Prostate gland (tissue), 2 donors: ENCODE measurements at regions not wholly inside any gene's neighbourhood (a gene's known extent, or its start where the extent isn't known, plus 50 kb on each side); places are given as distances from the start of the nearest gene placed in this dataset.
"Not testable (repeated sequence)": the region's sequence is repeated elsewhere in the genome, so short reads cannot be mapped to it uniquely, and the experiment has no call there.

Source experiments
- DNase-seq: peaks from one replicate; pipeline ENCODE4 v3.0.0-alpha.2; 2019; ENCODE audit warnings: low spot score
- H3K27ac ChIP-seq, 2 donors: fragments of 200-600 bp; sonication (generic); 2 replicates each; pipeline ENCODE4 v1.5.1; 2017 to 2019
- H3K27me3 ChIP-seq: fragments of 200-600 bp; sonication (generic); replicated peaks from 2 replicates; pipeline ENCODE4 v1.5.1; 2019; ENCODE audit not compliant: insufficient read depth
- H3K36me3 ChIP-seq, 2 donors: fragments of 200-600 bp; sonication (generic); 1 replicate in 1 of 2; 2 replicates in 1 of 2; pipeline versions ENCODE4 v1.5.1 to v1.8.1; 2017 to 2019
- H3K4me1 ChIP-seq: fragments of 200-600 bp; sonication (generic); replicated peaks from 2 replicates; pipeline ENCODE4 v1.5.1; 2019
- H3K4me3 ChIP-seq, 2 donors: fragments of 200-600 bp; sonication (generic); 2 replicates each; pipeline ENCODE4 v1.5.1; 2017 to 2019
- H3K9me3 ChIP-seq: fragments of 200-600 bp; sonication (generic); 2 replicates; pipeline ENCODE4 v1.5.1; 2017
- POLR2A ChIP-seq: fragments of 450-650 bp; IDR thresholded peaks from one replicate; pipeline ENCODE4 v1.6.1; 2016; ENCODE audit warnings: antibody characterized with exemption, mild to moderate bottlenecking
- POLR2AphosphoS5 ChIP-seq: sonication (generic); formaldehyde crosslinking; IDR thresholded peaks from one replicate; pipeline ENCODE4 v1.6.1; 2017; ENCODE audit warnings: antibody characterized with exemption
- WGBS: methylation state at CpG from one replicate; pipeline ENCODE4 v1.1.5; 2018; 5-methylcytosine and 5-hydroxymethylcytosine counted together
- intact Hi-C: fragments of 100-400 bp; cut with DNase I; formaldehyde crosslinking; loops from one replicate; pipeline ENCODE4 v1.14.2; 2022
- TF ChIP-seq, protein P1 (sequence below), 4 experiments: fragments of 200-600 bp in 2 of 4; fragments of 450-650 bp in 2 of 4; sonication (generic) in 2 of 4; IDR thresholded peaks; 1 replicate in 3 of 4; 2 replicates in 1 of 4; pipeline ENCODE4 v1.5.1; 2016 to 2019; ENCODE audit warnings: antibody characterized with exemption in 4 of 4, mild to moderate bottlenecking in 2 of 4, moderate library complexity in 2 of 4

DNA sequence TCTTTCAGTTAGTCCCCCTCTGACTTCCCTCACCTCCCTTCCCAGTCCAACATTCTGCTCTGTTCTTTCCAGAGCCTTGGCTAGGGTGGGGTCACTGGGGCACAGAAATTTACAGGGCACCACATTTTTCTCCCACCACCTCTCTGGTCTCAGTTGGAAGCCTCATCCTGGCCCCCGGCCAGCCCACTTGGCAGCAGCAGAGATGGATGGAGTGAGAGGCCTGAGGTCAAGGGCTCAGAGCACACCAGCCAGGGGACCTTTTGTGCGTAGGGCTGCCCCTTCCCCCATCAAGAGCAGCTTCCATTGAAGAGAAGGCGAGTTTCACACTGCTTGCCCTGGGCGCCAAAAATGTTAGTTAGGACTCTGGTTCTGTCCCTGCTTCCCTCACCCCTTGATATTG, 230.9 kb downstream of the SOX3 start:
- H3K36me3 ChIP-seq = no peaks in the 10 kb centered on the region
- no peaks in the 10 kb centered on the region for H3K27me3 ChIP-seq
- no peak overlapping the region for H3K27ac ChIP-seq
- H3K9me3 ChIP-seq = no peaks in the 10 kb centered on the region
- H3K4me1 ChIP-seq = no peaks in the 10 kb centered on the region
- no peak overlapping the region for H3K4me3 ChIP-seq
- intact Hi-C loops = no loop called here
- 81% methylated on average over 4 of the region's 4 CpGs for WGBS
- TF ChIP-seq POLR2AphosphoS5 (no peak), POLR2A (no peak)
- TF ChIP-seq, protein P1, sequence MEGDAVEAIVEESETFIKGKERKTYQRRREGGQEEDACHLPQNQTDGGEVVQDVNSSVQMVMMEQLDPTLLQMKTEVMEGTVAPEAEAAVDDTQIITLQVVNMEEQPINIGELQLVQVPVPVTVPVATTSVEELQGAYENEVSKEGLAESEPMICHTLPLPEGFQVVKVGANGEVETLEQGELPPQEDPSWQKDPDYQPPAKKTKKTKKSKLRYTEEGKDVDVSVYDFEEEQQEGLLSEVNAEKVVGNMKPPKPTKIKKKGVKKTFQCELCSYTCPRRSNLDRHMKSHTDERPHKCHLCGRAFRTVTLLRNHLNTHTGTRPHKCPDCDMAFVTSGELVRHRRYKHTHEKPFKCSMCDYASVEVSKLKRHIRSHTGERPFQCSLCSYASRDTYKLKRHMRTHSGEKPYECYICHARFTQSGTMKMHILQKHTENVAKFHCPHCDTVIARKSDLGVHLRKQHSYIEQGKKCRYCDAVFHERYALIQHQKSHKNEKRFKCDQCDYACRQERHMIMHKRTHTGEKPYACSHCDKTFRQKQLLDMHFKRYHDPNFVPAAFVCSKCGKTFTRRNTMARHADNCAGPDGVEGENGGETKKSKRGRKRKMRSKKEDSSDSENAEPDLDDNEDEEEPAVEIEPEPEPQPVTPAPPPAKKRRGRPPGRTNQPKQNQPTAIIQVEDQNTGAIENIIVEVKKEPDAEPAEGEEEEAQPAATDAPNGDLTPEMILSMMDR (IDR thresholded peaks at IDR 0.05) = no peak
- DNase-seq = no peak

DNA sequence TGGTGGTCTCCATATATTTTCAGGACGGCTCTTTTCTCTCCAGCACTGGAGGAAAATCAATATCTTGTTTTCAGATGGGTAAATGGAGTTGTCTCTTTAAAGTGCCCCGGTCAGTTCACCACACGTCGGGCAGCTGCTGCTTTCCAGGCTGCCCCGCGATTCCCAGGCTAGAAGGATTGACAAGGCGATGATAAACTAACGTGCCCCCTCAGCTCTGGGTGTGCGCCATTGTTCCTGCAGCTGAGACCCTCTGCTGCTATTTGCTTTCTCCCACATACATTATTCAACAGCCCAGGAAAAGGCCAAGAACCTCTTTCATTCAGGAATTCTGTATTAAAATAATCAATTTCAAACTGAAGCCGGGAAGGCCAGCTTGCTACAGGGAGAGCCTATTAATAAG, 254.5 kb downstream of the SOX3 start:
- Histone ChIP-seq H3K36me3 (no peaks in the 10 kb centered on the region), H3K4me3 (no peak overlapping the region), H3K4me1 (no peaks in the 10 kb centered on the region), H3K27ac (no peak overlapping the region), H3K9me3 (no peaks in the 10 kb centered on the region), H3K27me3 (no peaks in the 10 kb centered on the region)
- intact Hi-C loops = no loop called here
- DNase-seq = no peak
- TF ChIP-seq POLR2A (no peak), POLR2AphosphoS5 (no peak)
- 55% methylated on average over 10 of the region's 10 CpGs for WGBS

DNA sequence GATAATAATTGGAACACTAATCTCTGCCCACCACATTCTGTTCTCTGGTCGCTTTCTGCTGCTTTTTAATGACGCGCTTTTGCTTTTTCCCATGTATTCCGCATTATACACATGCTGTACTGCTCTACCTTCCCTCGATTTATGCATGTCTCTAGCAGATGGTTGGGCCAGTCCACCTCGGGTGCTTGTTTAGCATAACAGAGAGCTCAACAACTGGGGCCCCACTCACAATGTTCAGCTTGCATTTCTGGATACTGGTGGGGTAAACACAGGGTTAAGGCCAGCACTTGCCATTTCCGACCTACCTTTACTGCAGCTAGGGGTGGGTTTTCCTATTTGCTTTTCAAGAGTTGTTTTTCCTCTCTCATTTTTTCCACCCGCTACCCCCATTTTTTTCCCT, 255.8 kb downstream of the SOX3 start:
- TF ChIP-seq, protein P1 (IDR thresholded peaks at IDR 0.05) = no peak
- TF ChIP-seq POLR2A (no peak), POLR2AphosphoS5 (no peak)
- no peaks in the 10 kb centered on the region for H3K9me3 ChIP-seq
- 55% methylated on average over 8 of the region's 8 CpGs for WGBS
- H3K27ac ChIP-seq = no peak overlapping the region
- intact Hi-C loops = no loop called here
- no peaks in the 10 kb centered on the region for H3K4me1 ChIP-seq
- H3K36me3 ChIP-seq = no peaks in the 10 kb centered on the region
- DNase-seq = no peak
- H3K4me3 ChIP-seq = no peak overlapping the region
- H3K27me3 ChIP-seq = no peaks in the 10 kb centered on the region

DNA sequence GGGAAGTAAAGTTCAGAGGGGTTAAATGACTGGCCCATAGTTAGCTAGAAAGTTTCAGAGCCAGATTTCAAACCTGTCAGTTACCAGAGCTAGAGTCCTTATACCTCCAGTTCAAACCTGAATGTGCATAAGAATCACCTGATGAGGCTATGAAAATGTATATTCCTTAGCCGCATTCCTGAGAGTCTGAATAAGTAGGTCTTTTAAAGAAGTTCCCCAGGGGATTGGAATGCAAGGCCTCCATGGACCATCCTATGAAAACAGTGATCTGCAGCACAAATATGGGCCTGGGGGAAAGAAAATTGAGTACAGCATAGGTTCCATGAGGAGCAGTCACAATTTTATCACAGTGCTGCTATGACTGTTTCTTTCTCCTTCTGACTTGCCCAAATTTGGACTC, 263.9 kb upstream of the CXorf66 start:
- Histone ChIP-seq H3K27ac (no peak overlapping the region), H3K36me3 (no peaks in the 10 kb centered on the region), H3K27me3 (no peaks in the 10 kb centered on the region), H3K4me3 (no peak overlapping the region), H3K4me1 (no peaks in the 10 kb centered on the region), H3K9me3 (no peaks in the 10 kb centered on the region)
- 43% methylated on average over 1 of the region's 1 CpG for WGBS
- no peak for DNase-seq
- intact Hi-C loops = no loop called here
- TF ChIP-seq, protein P1 (IDR thresholded peaks at IDR 0.05) = no peak
- TF ChIP-seq POLR2A = no peak

DNA sequence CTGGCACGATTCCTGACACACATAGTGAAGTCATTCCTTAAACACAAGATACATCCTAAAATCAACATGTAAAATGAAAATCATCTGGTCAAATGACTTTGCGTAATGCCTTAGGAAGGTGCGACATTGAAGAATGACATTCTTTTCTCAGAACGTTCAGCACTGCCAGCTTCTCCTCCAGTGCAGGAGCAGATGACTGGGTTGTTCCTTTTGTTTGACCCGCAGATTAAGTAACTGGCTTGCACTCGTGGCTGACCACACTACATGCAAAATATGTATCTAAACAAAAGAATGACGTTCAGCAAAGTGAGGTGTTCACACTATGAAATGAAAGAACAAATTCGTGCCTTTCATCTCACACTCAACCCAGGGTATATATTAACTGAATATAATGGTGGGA, 260.7 kb upstream of the CXorf66 start:
- H3K36me3 ChIP-seq, H3K9me3 ChIP-seq, H3K4me3 ChIP-seq, intact Hi-C loops, H3K27ac ChIP-seq, DNase-seq, H3K27me3 ChIP-seq, H3K4me1 ChIP-seq: not testable (repeated sequence)
- WGBS = 69% methylated on average over 8 of the region's 8 CpGs

DNA sequence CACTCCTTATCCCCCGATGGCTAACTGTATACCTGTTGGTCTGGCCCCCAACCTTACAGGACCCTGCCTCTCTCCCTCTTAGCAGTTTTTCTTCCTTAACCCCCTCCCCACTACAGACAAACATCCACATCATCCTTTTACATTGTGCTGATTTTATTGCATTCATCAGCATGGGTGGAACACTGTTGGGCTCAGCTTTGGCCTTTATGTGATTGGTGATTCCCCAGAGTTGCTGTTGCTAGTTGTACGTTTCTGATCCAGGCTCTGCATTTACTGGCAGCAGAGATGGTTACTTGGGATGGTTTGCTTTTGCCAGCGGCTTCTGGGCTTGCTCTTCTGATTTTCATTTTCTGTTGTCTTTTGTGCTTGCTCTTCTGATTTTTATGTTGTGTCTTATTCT, 250.6 kb upstream of the CXorf66 start:
- WGBS = 86% methylated on average over 2 of the region's 3 CpGs
- H3K9me3 ChIP-seq, DNase-seq, H3K27me3 ChIP-seq, H3K36me3 ChIP-seq, H3K4me3 ChIP-seq, H3K4me1 ChIP-seq, H3K27ac ChIP-seq, intact Hi-C loops: not testable (repeated sequence)

DNA sequence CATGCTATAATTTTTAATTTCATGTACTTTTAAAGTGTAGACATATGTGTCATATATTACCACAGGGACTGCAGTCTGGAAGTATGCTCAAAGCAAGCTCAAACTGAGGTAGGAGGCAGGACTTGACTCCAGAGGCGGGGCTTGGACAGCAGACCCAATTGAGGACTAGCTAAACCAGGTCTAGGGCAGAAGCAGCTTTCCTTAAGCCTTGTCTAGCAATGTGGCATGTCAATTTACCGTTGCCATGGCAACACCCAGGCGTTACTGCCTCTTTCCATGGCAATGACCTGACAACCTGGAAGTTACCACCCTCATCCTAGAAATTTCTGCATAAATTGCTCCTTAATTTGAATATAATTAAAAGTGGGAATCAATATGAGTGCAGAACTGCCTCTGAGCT, 249.2 kb upstream of the CXorf66 start:
- H3K27me3 ChIP-seq, H3K4me1 ChIP-seq, H3K27ac ChIP-seq, H3K36me3 ChIP-seq, H3K9me3 ChIP-seq, intact Hi-C loops, DNase-seq, H3K4me3 ChIP-seq: not testable (repeated sequence)
- 36% methylated on average over 3 of the region's 3 CpGs for whole genome bisulfite sequencing
